Endometrial microvascular endothelial cells (primary cell): ENCODE measurements at regions not wholly inside any gene's neighbourhood (a gene's known extent, or its start where the extent isn't known, plus 50 kb on each side); places are given as distances from the start of the nearest gene placed in this dataset.

Source experiments
- in situ Hi-C: cut with HindIII; loops from 2 replicates; pipeline ENCODE4 v1.10.0; 2017; ENCODE audit warnings: low sequenced_read_pairs, low pct_unique_long_range_greater_than_20kb; ENCODE audit errors: inconsistent ontology term

DNA sequence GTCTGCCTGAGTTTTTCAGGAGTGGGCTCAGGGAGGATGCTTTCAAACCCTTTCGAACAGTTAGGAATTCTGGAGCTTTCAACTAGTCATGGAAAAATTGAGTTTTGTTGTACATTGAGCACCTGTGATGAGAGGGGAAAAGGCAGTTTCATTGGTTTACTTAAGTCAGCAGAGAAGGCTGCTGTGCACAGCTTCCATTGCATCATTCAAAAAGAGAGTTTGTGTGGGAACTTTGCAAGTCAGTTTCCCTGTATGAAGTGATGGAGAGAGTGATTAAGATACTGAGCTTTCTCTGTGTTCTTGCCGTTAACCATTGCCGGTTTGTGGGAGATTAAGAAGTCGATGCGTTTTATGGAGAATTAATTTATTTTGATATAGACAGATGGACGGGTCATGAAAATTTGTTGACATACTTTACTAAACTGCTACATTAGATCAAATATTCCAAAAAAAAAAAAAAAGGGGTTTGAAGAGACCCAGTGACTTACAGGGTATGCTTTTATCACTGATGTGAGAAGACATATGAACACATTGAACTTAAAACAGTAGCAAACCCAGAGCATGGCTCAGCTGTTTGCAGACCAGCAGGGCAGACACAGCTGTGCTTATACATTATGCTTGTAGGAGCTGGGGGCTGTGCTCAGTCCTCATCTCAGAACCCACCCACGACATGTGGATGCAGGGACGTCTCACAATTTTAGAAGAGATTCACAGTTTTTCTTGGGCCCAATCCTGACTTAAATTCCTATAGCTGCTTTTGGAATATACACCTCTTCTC lies 234.1 kb downstream of the SOX4 start:
- in situ Hi-C loops, result no loop called here

- in situ Hi-C loops, result no loop called here
Measured at GRCh38 chr6:21828704-21829103, 235.2 kb downstream of the SOX4 start.

GRCh38 chr6:21829126-21829525 lies 235.6 kb downstream of the SOX4 start:
- in situ Hi-C loops, result no loop called here

DNA sequence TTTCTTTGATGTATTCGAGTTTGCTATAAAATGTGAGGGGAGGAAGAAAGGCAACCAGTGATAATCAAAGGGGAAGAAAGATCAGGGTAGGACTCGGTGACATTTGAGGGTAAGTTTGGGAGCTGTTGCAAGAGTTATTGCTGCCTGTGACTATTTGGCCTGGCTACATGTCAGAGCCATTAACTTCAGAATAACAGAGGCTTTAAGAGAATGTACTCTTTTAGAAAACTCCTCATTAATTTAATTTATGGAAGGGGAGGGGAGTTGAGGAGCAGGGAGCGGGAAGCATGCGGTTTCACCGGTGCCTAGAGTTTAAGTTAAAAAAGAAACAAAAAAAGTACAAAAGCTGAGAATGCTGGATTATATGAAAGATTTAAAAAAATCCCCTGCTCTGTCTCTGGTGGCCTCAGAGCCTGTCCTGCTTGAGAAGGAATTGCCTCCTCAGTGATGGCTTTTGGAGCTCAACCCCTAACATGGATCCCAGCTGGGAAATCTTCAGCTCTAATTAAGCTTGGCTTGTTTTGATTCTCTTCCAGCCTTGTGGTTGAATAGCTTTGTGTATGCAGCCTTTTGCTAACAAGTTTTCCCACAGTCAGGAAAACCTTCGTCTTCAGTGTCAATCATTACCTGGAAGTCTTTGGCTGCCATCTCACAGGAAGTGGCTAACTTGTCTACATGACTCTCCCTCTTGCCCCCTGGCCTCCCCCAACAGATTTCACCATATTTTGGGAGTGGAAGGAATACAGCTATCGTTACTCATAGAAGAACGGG lies 238.2 kb downstream of the SOX4 start:
- in situ Hi-C loops, result loop anchor here (10.0 kb wide), 1 partner anchor 237 kb away; the partner anchor contains the start of gene SOX4

GRCh38 chr6:21836277-21836676 lies 242.7 kb downstream of the SOX4 start:
- in situ Hi-C loops, result loop anchor here (10.0 kb wide), 1 partner anchor 241 kb away; the partner anchor contains the start of gene SOX4

- in situ Hi-C loops, result loop anchor here (10.0 kb wide), 1 partner anchor 242 kb away; the partner anchor contains the start of gene SOX4
Measured at GRCh38 chr6:21836772-21837425, 243.3 kb downstream of the SOX4 start.

- in situ Hi-C loops, result no loop called here
Measured at GRCh38 chr6:21840428-21840827, 246.9 kb downstream of the SOX4 start.

GRCh38 chr6:21842875-21843645 lies 249.5 kb downstream of the SOX4 start:
- in situ Hi-C loops, result no loop called here

- in situ Hi-C loops, result no loop called here
Measured at GRCh38 chr6:21844120-21844917, 250.8 kb downstream of the SOX4 start.

DNA sequence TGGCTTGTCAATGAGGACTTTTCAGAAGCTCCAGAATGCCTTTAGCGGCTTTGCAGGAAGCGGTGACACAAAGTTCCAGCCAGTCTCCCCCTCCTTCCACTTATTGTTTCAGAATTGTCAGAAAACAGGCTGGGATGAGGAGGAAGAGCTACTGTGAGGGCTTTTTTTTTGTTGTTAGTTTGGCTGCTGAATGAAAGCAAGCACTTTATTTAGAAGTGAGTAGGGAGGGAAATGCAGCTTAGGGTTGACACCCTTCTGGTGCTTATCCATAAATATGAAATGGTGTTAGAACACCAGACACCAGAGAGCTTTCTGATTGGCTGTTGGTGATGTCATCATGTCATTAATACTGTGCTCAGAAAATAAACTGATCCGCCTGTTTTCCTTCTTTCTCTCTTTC lies 251.5 kb downstream of the SOX4 start:
- in situ Hi-C loops, result no loop called here

DNA sequence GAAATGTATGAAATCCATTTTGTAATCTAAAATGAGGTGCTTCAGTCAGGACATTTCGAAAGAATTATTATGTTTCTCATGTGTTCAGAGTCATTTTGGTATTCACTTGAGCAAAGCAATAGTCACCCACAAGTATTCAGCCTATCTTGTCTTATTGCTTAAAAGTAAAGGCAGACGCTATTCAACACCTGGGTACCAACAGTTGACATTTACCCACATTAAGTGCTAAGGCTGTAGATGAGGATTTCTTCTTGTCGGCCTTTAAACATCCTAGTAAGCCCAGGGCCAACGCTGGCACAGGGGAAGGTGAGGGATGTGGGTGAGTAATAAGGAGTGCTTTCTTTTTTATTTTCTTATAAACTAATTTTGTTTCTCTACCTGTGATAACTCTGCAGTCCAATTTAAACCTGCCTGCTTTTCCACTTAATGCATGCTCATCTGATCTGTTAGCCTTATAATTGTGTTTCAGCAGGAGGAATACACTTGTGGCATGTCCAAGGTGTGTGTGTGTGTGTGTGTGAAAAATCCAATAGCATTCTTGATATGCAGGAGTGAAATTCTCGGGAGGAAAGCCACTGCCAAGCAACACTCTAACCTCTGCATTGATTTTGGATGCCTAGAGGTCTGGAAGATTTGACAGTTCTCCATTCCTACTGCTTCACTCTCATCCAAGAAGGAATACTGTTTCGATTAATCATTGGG lies 252.0 kb downstream of the SOX4 start:
- in situ Hi-C loops, result no loop called here

- in situ Hi-C loops, result no loop called here
Measured at GRCh38 chr6:21846541-21847451, 253.2 kb downstream of the SOX4 start.

DNA sequence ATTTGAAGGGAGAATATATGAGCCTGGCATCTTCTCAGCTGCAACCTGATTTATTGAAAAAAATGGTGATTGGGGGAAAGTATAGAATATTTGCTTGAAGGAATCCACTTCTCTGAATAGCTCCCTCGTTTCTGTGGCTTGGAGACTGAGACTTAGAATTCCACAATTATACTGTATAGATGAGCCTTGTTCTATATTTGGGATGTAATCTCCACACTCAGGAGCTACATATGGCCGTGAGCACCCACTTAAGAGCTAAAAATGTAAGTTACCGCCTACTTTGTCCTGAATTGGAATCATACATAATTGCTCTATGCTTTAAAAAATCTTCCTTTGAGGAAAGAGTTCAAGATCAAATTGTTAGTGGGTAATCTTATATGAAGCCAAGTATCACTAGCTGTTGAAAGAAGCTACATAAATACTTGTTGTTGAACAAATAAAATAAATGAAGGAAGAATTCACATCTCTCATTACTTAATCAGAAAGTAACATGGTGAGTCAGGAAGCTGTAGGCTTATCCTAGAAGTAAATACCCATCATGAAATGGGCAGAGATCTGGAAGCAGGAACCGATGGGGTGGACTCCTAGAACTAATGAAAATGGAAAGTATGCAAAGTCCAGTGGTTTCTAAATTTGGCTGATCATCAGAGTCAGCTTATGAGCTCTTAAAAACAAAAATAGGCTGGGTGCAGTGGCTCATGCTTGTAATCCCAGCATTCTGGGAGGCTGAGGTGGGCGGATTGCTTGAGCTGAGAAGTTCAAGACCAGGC lies 254.3 kb downstream of the SOX4 start:
- in situ Hi-C loops, result no loop called here

- in situ Hi-C loops, result no loop called here
Measured at GRCh38 chr6:21850691-21851090, 257.1 kb downstream of the SOX4 start.

- in situ Hi-C loops, result no loop called here
Measured at GRCh38 chr6:21855811-21856455, 262.4 kb downstream of the SOX4 start.

GRCh38 chr6:21856456-21856825 lies 262.9 kb downstream of the SOX4 start:
- in situ Hi-C loops, result no loop called here
